Karpas-422 (cell line): ENCODE measurements at regions not wholly inside any gene's neighbourhood (a gene's known extent, or its start where the extent isn't known, plus 50 kb on each side); places are given as distances from the start of the nearest gene placed in this dataset.
A peak's percentile ranks its signal among the peaks of the same experiment; 100 is the strongest.

Experiments
- DNase-seq: peaks from one replicate; pipeline ENCODE4 v3.0.0-alpha.2; 2015
- H2AFZ ChIP-seq: fragments of 200-600 bp; sonication (generic); 2 replicates; pipeline ENCODE4 v1.6.1; 2014; ENCODE audit warnings: antibody characterized with exemption, low read length, mixed read lengths
- H3K27ac ChIP-seq: fragments of 200-600 bp; sonication (generic); 2 replicates; pipeline ENCODE4 v1.5.1; 2014; ENCODE audit warnings: mild to moderate bottlenecking, low read length, moderate library complexity
- H3K27me3 ChIP-seq: fragments of 200-600 bp; sonication (generic); 2 replicates; pipeline ENCODE4 v1.6.1; 2014; ENCODE audit warnings: low read length, mixed read lengths
- H3K36me3 ChIP-seq: fragments of 200-600 bp; sonication (generic); 2 replicates; pipeline ENCODE4 v1.6.1; 2014; ENCODE audit warnings: low read length, mixed read lengths; ENCODE audit not compliant: insufficient read depth
- H3K4me1 ChIP-seq: fragments of 200-600 bp; sonication (generic); 2 replicates; pipeline ENCODE4 v1.6.1; 2014; ENCODE audit warnings: mild to moderate bottlenecking, low read length, mixed read lengths
- H3K4me2 ChIP-seq: fragments of 200-600 bp; sonication (generic); 2 replicates; pipeline ENCODE4 v1.6.1; 2014; ENCODE audit warnings: low read length, low read depth, mild to moderate bottlenecking; ENCODE audit not compliant: poor library complexity, severe bottlenecking
- H3K4me3 ChIP-seq: fragments of 200-600 bp; sonication (generic); 2 replicates; pipeline ENCODE4 v1.5.1; 2014; ENCODE audit warnings: mild to moderate bottlenecking, antibody characterized with exemption, low read length, mixed read lengths
- H3K79me2 ChIP-seq: fragments of 200-600 bp; sonication (generic); 2 replicates; pipeline ENCODE4 v1.6.1; 2014; ENCODE audit warnings: mild to moderate bottlenecking, low read length, mixed read lengths
- H3K9ac ChIP-seq: fragments of 200-600 bp; sonication (generic); 2 replicates; pipeline ENCODE4 v1.6.0; 2014; ENCODE audit warnings: low read length
- H3K9me2 ChIP-seq: fragments of 200-600 bp; sonication (generic), shearing (Covaris generic); replicated peaks from 2 replicates; pipeline ENCODE4 v1.6.0; 2014; ENCODE audit warnings: mild to moderate bottlenecking, low read length, moderate library complexity; ENCODE audit not compliant: insufficient read depth
- H3K9me3 ChIP-seq: fragments of 300-700, 200-600 bp; sonication (generic); 2 replicates; pipeline ENCODE4 v1.6.1; 2014; ENCODE audit warnings: low read length, mixed read lengths
- H4K20me1 ChIP-seq: fragments of 200-600 bp; sonication (generic); 2 replicates; pipeline ENCODE4 v1.6.1; 2014; ENCODE audit warnings: mild to moderate bottlenecking, antibody characterized with exemption, low read length, low read depth; ENCODE audit not compliant: insufficient read depth

GRCh38 chr1:209432443-209432825 is 151.1 kb upstream of the CAMK1G start:
- H3K27me3 ChIP-seq, result no peaks in the 10 kb centered on the region
- no peaks in the 10 kb centered on the region for H3K79me2 ChIP-seq
- no peak for DNase-seq
- no peak overlapping the region for H3K4me2 ChIP-seq
- no peak overlapping the region for H3K4me3 ChIP-seq
- no peaks in the 10 kb centered on the region for H3K4me1 ChIP-seq
- H3K9ac ChIP-seq, result no peak overlapping the region
- H4K20me1 ChIP-seq, result no peaks in the 10 kb centered on the region
- no peak overlapping the region for H2AFZ ChIP-seq
- H3K9me3 ChIP-seq, result no peaks in the 10 kb centered on the region
- H3K36me3 ChIP-seq, result no peaks in the 10 kb centered on the region
- no peaks in the 10 kb centered on the region for H3K9me2 ChIP-seq
- H3K27ac ChIP-seq, result no peak overlapping the region

GRCh38 chr1:209433649-209434031 is 149.9 kb upstream of the CAMK1G start:
- no peaks in the 10 kb centered on the region for H3K36me3 ChIP-seq
- no peak overlapping the region for H2AFZ ChIP-seq
- no peaks in the 10 kb centered on the region for H3K9me3 ChIP-seq
- H3K4me3 ChIP-seq, result no peak overlapping the region
- H3K9me2 ChIP-seq, result no peaks in the 10 kb centered on the region
- H3K4me1 ChIP-seq, result no peaks in the 10 kb centered on the region
- DNase-seq, result no peak
- no peak overlapping the region for H3K9ac ChIP-seq
- H3K27ac ChIP-seq, result no peak overlapping the region
- no peaks in the 10 kb centered on the region for H4K20me1 ChIP-seq
- H3K4me2 ChIP-seq, result no peak overlapping the region
- no peaks in the 10 kb centered on the region for H3K79me2 ChIP-seq
- no peaks in the 10 kb centered on the region for H3K27me3 ChIP-seq

- no peak overlapping the region for H3K27ac ChIP-seq
- no peak overlapping the region for H3K9ac ChIP-seq
- H3K36me3 ChIP-seq, result no peaks in the 10 kb centered on the region
- H3K79me2 ChIP-seq, result no peaks in the 10 kb centered on the region
- H3K4me1 ChIP-seq, result no peaks in the 10 kb centered on the region
- no peaks in the 10 kb centered on the region for H3K9me3 ChIP-seq
- H3K9me2 ChIP-seq, result no peaks in the 10 kb centered on the region
- no peak overlapping the region for H2AFZ ChIP-seq
- no peaks in the 10 kb centered on the region for H3K27me3 ChIP-seq
- no peak for DNase-seq
- no peaks in the 10 kb centered on the region for H4K20me1 ChIP-seq
- H3K4me3 ChIP-seq, result no peak overlapping the region
- H3K4me2 ChIP-seq, result no peak overlapping the region
These were observed 149.4 kb upstream of the CAMK1G start for GRCh38 chr1:209434066-209434465.

GRCh38 chr1:209434631-209435217 is 148.8 kb upstream of the CAMK1G start:
- H3K9ac ChIP-seq, result no peak overlapping the region
- H3K4me3 ChIP-seq, result no peak overlapping the region
- no peak overlapping the region for H3K27ac ChIP-seq
- H3K79me2 ChIP-seq, result no peaks in the 10 kb centered on the region
- H4K20me1 ChIP-seq, result no peaks in the 10 kb centered on the region
- no peak for DNase-seq
- H3K4me1 ChIP-seq, result no peaks in the 10 kb centered on the region
- H3K9me2 ChIP-seq, result no peaks in the 10 kb centered on the region
- H3K36me3 ChIP-seq, result no peaks in the 10 kb centered on the region
- no peaks in the 10 kb centered on the region for H3K27me3 ChIP-seq
- H2AFZ ChIP-seq, result no peak overlapping the region
- H3K4me2 ChIP-seq, result no peak overlapping the region
- no peaks in the 10 kb centered on the region for H3K9me3 ChIP-seq

GRCh38 chr1:209435654-209436566 is 147.6 kb upstream of the CAMK1G start:
- Histone ChIP-seq H3K9me2 (no peaks in the 10 kb centered on the region), H3K4me1 (no peaks in the 10 kb centered on the region), H3K4me2 (no peak overlapping the region), H3K27ac (no peak overlapping the region), H3K9ac (no peak overlapping the region), H3K27me3 (no peaks in the 10 kb centered on the region), H3K4me3 (no peak overlapping the region), H3K9me3 (no peaks in the 10 kb centered on the region), H4K20me1 (no peaks in the 10 kb centered on the region), H3K79me2 (no peaks in the 10 kb centered on the region), H2AFZ (no peak overlapping the region), H3K36me3 (no peaks in the 10 kb centered on the region)
- peak; percentile 73 for DNase-seq

- Histone ChIP-seq H2AFZ (no peak overlapping the region), H3K9ac (no peak overlapping the region), H3K9me3 (no peaks in the 10 kb centered on the region), H3K36me3 (no peaks in the 10 kb centered on the region), H3K4me3 (no peak overlapping the region), H3K4me2 (no peak overlapping the region), H4K20me1 (no peaks in the 10 kb centered on the region), H3K4me1 (no peaks in the 10 kb centered on the region), H3K9me2 (no peaks in the 10 kb centered on the region), H3K79me2 (no peaks in the 10 kb centered on the region), H3K27ac (no peak overlapping the region), H3K27me3 (no peaks in the 10 kb centered on the region)
- no peak for DNase-seq
These were observed 143.7 kb upstream of the CAMK1G start for GRCh38 chr1:209439828-209440227.

- Histone ChIP-seq H3K9me2 (no peaks in the 10 kb centered on the region), H2AFZ (no peak overlapping the region), H3K27me3 (no peaks in the 10 kb centered on the region), H4K20me1 (no peaks in the 10 kb centered on the region), H3K4me3 (no peak overlapping the region), H3K4me2 (no peak overlapping the region), H3K36me3 (no peaks in the 10 kb centered on the region), H3K9ac (no peak overlapping the region), H3K9me3 (no peaks in the 10 kb centered on the region), H3K27ac (no peak overlapping the region), H3K4me1 (no peaks in the 10 kb centered on the region), H3K79me2 (no peaks in the 10 kb centered on the region)
- DNase-seq, result no peak
These were observed 140.1 kb upstream of the CAMK1G start for GRCh38 chr1:209443361-209443931.

- Histone ChIP-seq H3K27me3 (no peaks in the 10 kb centered on the region), H3K4me2 (no peak overlapping the region), H4K20me1 (no peaks in the 10 kb centered on the region), H3K27ac (no peak overlapping the region), H3K9me2 (no peaks in the 10 kb centered on the region), H3K4me3 (no peak overlapping the region), H2AFZ (no peak overlapping the region), H3K79me2 (no peaks in the 10 kb centered on the region), H3K9ac (no peak overlapping the region), H3K4me1 (no peaks in the 10 kb centered on the region), H3K36me3 (no peaks in the 10 kb centered on the region), H3K9me3 (no peaks in the 10 kb centered on the region)
- no peak for DNase-seq
These were observed 139.4 kb upstream of the CAMK1G start for GRCh38 chr1:209443975-209444651.
